Sigmoid colon (tissue), 6 donors: ENCODE measurements at regions not wholly inside any gene's neighbourhood (a gene's known extent, or its start where the extent isn't known, plus 50 kb on each side); places are given as distances from the start of the nearest gene placed in this dataset.

Experiments used
- DNase-seq: peaks from one replicate; pipeline ENCODE4 v3.0.0-alpha.2; 2019
- H3K27ac ChIP-seq, 4 donors: fragments of 200-600 bp; sonication (generic); one replicate each; pipeline ENCODE4 v1.5.1; 2016 to 2019; ENCODE audit warnings: mild to moderate bottlenecking in 1 of 4
- H3K27me3 ChIP-seq, 3 donors: fragments of 200-600 bp; sonication (generic); one replicate each; pipeline ENCODE4 v1.5.1; 2019; ENCODE audit warnings: mild to moderate bottlenecking in 1 of 3
- H3K36me3 ChIP-seq, 4 donors: fragments of 200-600 bp; sonication (generic); one replicate each; pipeline ENCODE4 v1.5.1; 2016 to 2019
- H3K4me1 ChIP-seq, 4 donors: fragments of 200-600 bp; sonication (generic); one replicate each; pipeline ENCODE4 v1.5.1; 2017 to 2019
- H3K4me3 ChIP-seq, 4 donors: fragments of 200-600 bp; sonication (generic); one replicate each; pipeline ENCODE4 v1.5.1; 2017 to 2019; ENCODE audit warnings: mild to moderate bottlenecking in 2 of 4, moderate library complexity in 1 of 4
- H3K9me3 ChIP-seq, 4 donors: fragments of 200-600 bp in 3 of 4; sonication (generic) in 3 of 4; one replicate each; pipeline versions ENCODE4 v1.5.1 to v1.6.1; 2013 to 2019
- CTCF ChIP-seq, 4 experiments: fragments of 450-650 bp in 3 of 4; fragments of 200-600 bp in 1 of 4; IDR thresholded peaks; one replicate each; pipeline ENCODE4 v1.5.1; 2016 to 2019; ENCODE audit warnings: antibody characterized with exemption in 4 of 4, mild to moderate bottlenecking in 3 of 4, moderate library complexity in 2 of 4
- EP300 ChIP-seq, 4 donors: sonication (generic); formaldehyde crosslinking; IDR thresholded peaks; one replicate each; pipeline ENCODE4 v1.6.1; 2017; ENCODE audit warnings: antibody characterized with exemption in 4 of 4
- POLR2A ChIP-seq, 2 donors: fragments of 450-650 bp; IDR thresholded peaks; one replicate each; pipeline ENCODE4 v1.6.1; 2016; ENCODE audit warnings: antibody characterized with exemption in 2 of 2, mild to moderate bottlenecking in 2 of 2, moderate library complexity in 2 of 2
- POLR2AphosphoS5 ChIP-seq, 4 donors: sonication (generic); formaldehyde crosslinking; IDR thresholded peaks; one replicate each; pipeline ENCODE4 v1.6.1; 2017; ENCODE audit warnings: antibody characterized with exemption in 4 of 4
- WGBS, 2 donors: extraction: QIAGEN DNeasy Blood & Tissue Kit; methylation state at CpG; one replicate each; pipeline ENCODE4 v1.1.7; 2013; 5-methylcytosine and 5-hydroxymethylcytosine counted together
- intact Hi-C: fragments of 100-400 bp; cut with DNase I; formaldehyde crosslinking; loops from one replicate; pipeline ENCODE4 v1.15.1; 2023
- donor health status: healthy with polysubstance abuse.
- donor health status: healthy.

- intact Hi-C loops: no loop called here
- H3K4me1 ChIP-seq: no peaks in the 10 kb centered on the region
- no peaks in the 10 kb centered on the region for H3K36me3 ChIP-seq
- 87 to 95% methylated on average over 1 of the region's 1 CpG for WGBS, 2 donors
- no peak for DNase-seq
- no peaks in the 10 kb centered on the region for H3K9me3 ChIP-seq
- no peak overlapping the region for H3K27ac ChIP-seq
- no peaks in the 10 kb centered on the region for H3K27me3 ChIP-seq
- no peak for TF ChIP-seq POLR2AphosphoS5 (IDR thresholded peaks at IDR 0.05)
- TF ChIP-seq CTCF (IDR thresholded peaks at IDR 0.05): no peak
- no peak for TF ChIP-seq POLR2A (IDR thresholded peaks at IDR 0.05)
- no peak for TF ChIP-seq EP300 (IDR thresholded peaks at IDR 0.05)
- no peak overlapping the region for H3K4me3 ChIP-seq
Measured at GRCh38 chr14:78104655-78105054, 65.5 kb upstream of the NRXN3 start.

- TF ChIP-seq POLR2A (IDR thresholded peaks at IDR 0.05) (no peak), POLR2AphosphoS5 (IDR thresholded peaks at IDR 0.05) (no peak), CTCF (IDR thresholded peaks at IDR 0.05) (no peak)
- WGBS, 2 donors: 66 to 76% methylated on average over 2 of the region's 2 CpGs
Measured at GRCh38 chr14:78106381-78106780, 63.8 kb upstream of the NRXN3 start.

GRCh38 chr14:78107166-78107565 lies 63.0 kb upstream of the NRXN3 start:
- Histone ChIP-seq H3K36me3 (no peaks in the 10 kb centered on the region), H3K9me3 (no peaks in the 10 kb centered on the region), H3K4me1 (no peaks in the 10 kb centered on the region), H3K27me3 (no peaks in the 10 kb centered on the region), H3K27ac (no peak overlapping the region), H3K4me3 (no peak overlapping the region)
- TF ChIP-seq EP300 (IDR thresholded peaks at IDR 0.05) (no peak), POLR2A (IDR thresholded peaks at IDR 0.05) (no peak), POLR2AphosphoS5 (IDR thresholded peaks at IDR 0.05) (no peak), CTCF (IDR thresholded peaks at IDR 0.05) (no peak)
- intact Hi-C loops: no loop called here
- DNase-seq: no peak

More at GRCh38 chr14:78106381-78106780, 63.8 kb upstream of the NRXN3 start:
- DNase-seq: no peak
- Histone ChIP-seq H3K36me3 (no peaks in the 10 kb centered on the region), H3K27me3 (no peaks in the 10 kb centered on the region), H3K4me1 (no peaks in the 10 kb centered on the region), H3K4me3 (no peak overlapping the region), H3K27ac (no peak overlapping the region), H3K9me3 (no peaks in the 10 kb centered on the region)
- intact Hi-C loops: no loop called here

GRCh38 chr14:78119440-78119839 lies 50.7 kb upstream of the NRXN3 start:
- no peaks in the 10 kb centered on the region for H3K27me3 ChIP-seq
- H3K9me3 ChIP-seq: no peaks in the 10 kb centered on the region
- TF ChIP-seq EP300 (IDR thresholded peaks at IDR 0.05) (no peak), CTCF (IDR thresholded peaks at IDR 0.05) (no peak), POLR2AphosphoS5 (IDR thresholded peaks at IDR 0.05) (no peak), POLR2A (IDR thresholded peaks at IDR 0.05) (no peak)
- 93 to 98% methylated on average over 3 of the region's 3 CpGs for WGBS, 2 donors
- no peak overlapping the region for H3K4me3 ChIP-seq
- DNase-seq: no peak
- H3K36me3 ChIP-seq: no peaks in the 10 kb centered on the region
- no peak overlapping the region for H3K27ac ChIP-seq
- intact Hi-C loops: no loop called here
- no peaks in the 10 kb centered on the region for H3K4me1 ChIP-seq
